GM12878 (cell line): ENCODE measurements at regions not wholly inside any gene's neighbourhood (a gene's known extent, or its start where the extent isn't known, plus 50 kb on each side); places are given as distances from the start of the nearest gene placed in this dataset.

Experiments used
- ATAC-seq: fragments of 200-7000 bp; cut with Tn5 transposase; 3 replicates; pipeline ENCODE4 v1.9.1; 2020; ENCODE audit warnings: mild to moderate bottlenecking, moderate library complexity
- BruUV-seq: library from RNA; stranded (reverse); fragments of 400-500 nt; replicated peaks from 2 replicates; lab custom pipeline; 2021; lab: Mats Ljungman, UMichigan
- CTCF ChIA-PET: fragments of 300-600 bp; sonication (Branson Sonifier 250); formaldehyde crosslinking; extraction: SDS; loops from one replicate; lab custom pipeline; 2021; ENCODE audit warnings: inconsistent platforms; lab: Yijun Ruan, JAX
- POLR2A ChIA-PET: fragments of 350-600 bp; formaldehyde crosslinking; extraction: SDS; loops from one replicate; lab custom pipeline; 2021; ENCODE audit warnings: inconsistent platforms; lab: Charles Lee
- RAD21 ChIA-PET: fragments of 300-600 bp; sonication (Branson Sonifier 250); formaldehyde crosslinking; loops from one replicate; lab custom pipeline; 2023; ENCODE audit warnings: antibody characterized with exemption; ENCODE audit not compliant: unreplicated experiment; lab: Charles Lee
- SMC1A ChIA-PET: fragments of 300-600 bp; sonication (Branson Sonifier 250); formaldehyde crosslinking; loops from one replicate; lab custom pipeline; 2023; ENCODE audit not compliant: unreplicated experiment, uncharacterized antibody; lab: Charles Lee
- DNase-seq: peaks from one replicate; pipeline ENCODE4 v3.0.0-alpha.2; 2011; ENCODE audit warnings: low read depth, low spot score
- FAIRE-seq: peaks from 3 replicates; lab custom pipeline; 2011; peaks lifted over from hg19 to GRCh38; lab: Jason Lieb, UNC
- H2AFZ ChIP-seq: 2 replicates; pipeline ENCODE4 v1.6.0; 2011; ENCODE audit warnings: low read depth, low read length, control low read depth; ENCODE audit not compliant: control insufficient read depth
- H3K27ac ChIP-seq: 2 replicates; pipeline ENCODE4 v1.5.1; 2011; ENCODE audit warnings: control low read depth; ENCODE audit not compliant: control insufficient read depth, insufficient read depth
- H3K27me3 ChIP-seq, 2 experiments: replicated peaks in 1 of 2; 2 replicates each; pipeline versions ENCODE4 v1.6.0 to v1.6.1; 2011; ENCODE audit warnings: low read length in 1 of 2; ENCODE audit not compliant: control insufficient read depth in 2 of 2, insufficient read depth in 2 of 2
- H3K36me3 ChIP-seq, 2 experiments: 2 replicates each; pipeline ENCODE4 v1.5.1; 2011; ENCODE audit warnings: low read length in 1 of 2; ENCODE audit not compliant: control insufficient read depth in 2 of 2, insufficient read depth in 2 of 2
- H3K4me1 ChIP-seq: 2 replicates; pipeline ENCODE4 v1.6.1; 2011; ENCODE audit warnings: mild to moderate bottlenecking, low read length, moderate library complexity, mixed read lengths; ENCODE audit not compliant: control insufficient read depth, insufficient read depth
- H3K4me2 ChIP-seq: 2 replicates; pipeline ENCODE4 v1.6.0; 2011; ENCODE audit warnings: control low read depth; ENCODE audit not compliant: control insufficient read depth, insufficient read depth
- H3K4me3 ChIP-seq: fragments of 200-600 bp; sonication (generic); 2 replicates; pipeline ENCODE4 v1.5.1; 2016
- H3K79me2 ChIP-seq: 2 replicates; pipeline ENCODE4 v1.6.0; 2011; ENCODE audit warnings: low read length; ENCODE audit not compliant: control insufficient read depth, insufficient read depth
- H3K9ac ChIP-seq: 2 replicates; pipeline ENCODE4 v1.8.0; 2011; ENCODE audit warnings: low read length, control low read depth, mixed read lengths; ENCODE audit not compliant: control insufficient read depth, insufficient read depth
- H3K9me3 ChIP-seq: replicated peaks from 3 replicates; pipeline ENCODE4 v1.5.1; 2011; ENCODE audit warnings: mild to moderate bottlenecking, low read length; ENCODE audit not compliant: control insufficient read depth, insufficient read depth
- H4K20me1 ChIP-seq: 2 replicates; pipeline ENCODE4 v1.6.0; 2011; ENCODE audit not compliant: control insufficient read depth, insufficient read depth
- ATF7 ChIP-seq: fragments of 450-650 bp; IDR thresholded peaks from 2 replicates; pipeline ENCODE4 v1.6.1; 2016; ENCODE audit warnings: low read depth, mild to moderate bottlenecking
- BMI1 ChIP-seq: fragments of 450-650 bp; IDR thresholded peaks from 2 replicates; pipeline ENCODE4 v1.6.1; 2016; ENCODE audit warnings: mild to moderate bottlenecking, moderate library complexity, borderline replicate concordance
- CEBPB ChIP-seq, 2 experiments: fragments of 150-350 bp in 1 of 2; IDR thresholded peaks; 2 replicates each; pipeline ENCODE4 v1.6.1; 2012 to 2014; ENCODE audit warnings: low read depth in 2 of 2, low read length in 2 of 2, borderline replicate concordance in 1 of 2, inconsistent platforms in 1 of 2
- DPF2 ChIP-seq: fragments of 450-650 bp; IDR thresholded peaks from 2 replicates; pipeline ENCODE4 v1.6.1; 2017; ENCODE audit warnings: mild to moderate bottlenecking
- EP300 ChIP-seq, 2 experiments: fragments of 150-350 bp in 1 of 2; IDR thresholded peaks; 2 replicates each; pipeline ENCODE4 v1.6.1; 2011 to 2012; ENCODE audit warnings: low read depth in 2 of 2, low read length in 2 of 2, borderline replicate concordance in 1 of 2, improper control_type of control experiment in 1 of 2, inconsistent platforms in 1 of 2; ENCODE audit not compliant: control insufficient read depth in 1 of 2
- HDGF ChIP-seq: fragments of 450-650 bp; IDR thresholded peaks from 2 replicates; pipeline ENCODE4 v1.6.1; 2016; ENCODE audit warnings: antibody characterized with exemption
- MTA2 ChIP-seq: fragments of 450-650 bp; IDR thresholded peaks from 2 replicates; pipeline ENCODE4 v1.6.1; 2016; ENCODE audit warnings: low read depth, mild to moderate bottlenecking, moderate library complexity
- NR2F1 ChIP-seq: fragments of 450-650 bp; conservative IDR thresholded peaks from 2 replicates; pipeline ENCODE4 v1.6.1; 2017; ENCODE audit warnings: mild to moderate bottlenecking
- RUNX3 ChIP-seq: IDR thresholded peaks from 2 replicates; pipeline ENCODE4 v1.6.1; 2012; ENCODE audit warnings: low read length, inconsistent platforms
- SIN3A ChIP-seq: IDR thresholded peaks from 2 replicates; pipeline ENCODE4 v1.6.1; 2012; ENCODE audit warnings: low read depth, low read length, improper control_type of control experiment
- SIX5 ChIP-seq: IDR thresholded peaks from 2 replicates; pipeline ENCODE4 v1.6.1; 2011; ENCODE audit warnings: mild to moderate bottlenecking, low read depth, low read length, moderate library complexity; ENCODE audit not compliant: severe bottlenecking
- TCF3 ChIP-seq: IDR thresholded peaks from 2 replicates; pipeline ENCODE4 v1.6.1; 2012; ENCODE audit warnings: low read depth, mild to moderate bottlenecking, low read length, borderline replicate concordance; ENCODE audit not compliant: insufficient read depth
- WRNIP1 ChIP-seq: IDR thresholded peaks from 2 replicates; pipeline ENCODE4 v1.6.1; 2011; ENCODE audit warnings: low read depth, low read length, improper control_type of control experiment, borderline replicate concordance
- ZBTB4 ChIP-seq: fragments of 450-650 bp; formaldehyde crosslinking; IDR thresholded peaks from 2 replicates; pipeline ENCODE4 v1.4.0; 2022; ENCODE audit warnings: mild to moderate bottlenecking, moderate library complexity
- ZBTB40 ChIP-seq: fragments of 450-650 bp; IDR thresholded peaks from 2 replicates; pipeline ENCODE4 v1.6.1; 2016; ENCODE audit warnings: mild to moderate bottlenecking, moderate library complexity, borderline replicate concordance
- ZNF217 ChIP-seq: fragments of 450-650 bp; IDR thresholded peaks from 2 replicates; pipeline ENCODE4 v1.6.1; 2017; ENCODE audit warnings: antibody characterized with exemption, mild to moderate bottlenecking
- WGBS: methylation state at CpG from one replicate; pipeline ENCODE4 v1.1.6; 2016; ENCODE audit warnings: low lambda C conversion rate; ENCODE audit not compliant: insufficient replicate concordance, insufficient coverage; ENCODE audit errors: missing lambda C conversion rate; 5-methylcytosine and 5-hydroxymethylcytosine counted together
- in situ Hi-C: fragments of 300-500 bp; cut with MboI; formaldehyde crosslinking; loops from 9 replicates; pipeline ENCODE4 v1.14.3; 2018; ENCODE audit warnings: mixed read lengths
- intact Hi-C: fragments of 100-400 bp; cut with micrococcal nuclease; formaldehyde crosslinking; loops from one replicate; pipeline ENCODE4 v1.14.2; 2022; ENCODE audit not compliant: unreplicated experiment

- TF ChIP-seq NR2F1 (peak; percentile 33; the same call in 1 of the 2 replicates), SIN3A (no peak), DPF2 (peak; percentile 12; the same call in 1 of the 2 replicates), ATF7 (peak; percentile 24; the same call in 1 of the 2 replicates), SIX5 (no peak), EP300 (IDR thresholded peaks at IDR 0.05; ENCODE audit: borderline replicate concordance in 1 of 2, control insufficient read depth in 1 of 2, low read depth in 2 of 2, low read length in 2 of 2) (peak in 1 of 2 experiments; percentile 43; a peak in 1 of 4 replicates), HDGF (no peak), RUNX3 (peak; percentile 20; the same call in 1 of the 2 replicates), ZNF217 (peak; percentile 78), WRNIP1 (no peak), MTA2 (peak; percentile 97), BMI1 (peak; percentile 51; the same call in 1 of the 2 replicates)
- TF ChIP-seq, all 136 proteins: peak for 15
Measured at GRCh38 chr7:43054052-43054722, 58.3 kb upstream of the HECW1 start (continued).

GRCh38 chr7:43057141-43057540, 55.3 kb upstream of the HECW1 start:
- H3K4me2 ChIP-seq: no peak overlapping the region
- no peak overlapping the region for H3K4me3 ChIP-seq
- ATAC-seq (no peak), DNase-seq (no peak), FAIRE-seq (no peak)
- H3K9ac ChIP-seq: no peak overlapping the region
- WGBS: 89% methylated on average over 3 of the region's 3 CpGs
- peaks cover 17% of the 10 kb centered on the region for H3K4me1 ChIP-seq
- POLR2A ChIA-PET: no interaction called here
- no peaks in the 10 kb centered on the region for H4K20me1 ChIP-seq
- SMC1A ChIA-PET: interaction anchor here (1.7 to 2.1 kb wide), 3 partner anchors 9 to 116 kb away, joined by 3 to 19 read pairs (median 5); no protein-coding TSS in a partner anchor
- no peaks in the 10 kb centered on the region for H3K27me3 ChIP-seq
- H3K79me2 ChIP-seq: no peaks in the 10 kb centered on the region
- no peak overlapping the region for H3K27ac ChIP-seq
- BruUV-seq: no TSS peak
- in situ Hi-C loops (no loop called here), intact Hi-C loops (no loop called here)
- H2AFZ ChIP-seq: no peak overlapping the region
- RAD21 ChIA-PET: interaction anchor here (1.8 kb wide), 1 partner anchor 19 kb away, joined by 15 read pairs; no protein-coding TSS in a partner anchor
- H3K36me3 ChIP-seq: no peaks in the 10 kb centered on the region
- no peaks in the 10 kb centered on the region for H3K9me3 ChIP-seq
- CTCF ChIA-PET: interaction anchor here (1.8 to 2.9 kb wide), 2 partner anchors 14 to 51 kb away, joined by 11 to 19 read pairs; no protein-coding TSS in a partner anchor
- TF ChIP-seq TCF3 (no peak), CEBPB (IDR thresholded peaks at IDR 0.05; ENCODE audit: borderline replicate concordance in 1 of 2, low read depth in 2 of 2, low read length in 2 of 2) (no peak), ZBTB4 (no peak), ZBTB40 (no peak)
